GM06990 (cell line): ENCODE measurements at regions not wholly inside any gene's neighbourhood (a gene's known extent, or its start where the extent isn't known, plus 50 kb on each side); places are given as distances from the start of the nearest gene placed in this dataset.
"Not testable (repeated sequence)": the region's sequence is repeated elsewhere in the genome, so short reads cannot be mapped to it uniquely, and the experiment has no call there.

Source experiments
- DNase-seq: peaks from one replicate; pipeline ENCODE4 v3.0.0-alpha.2; 2011; ENCODE audit not compliant: insufficient read length; ENCODE audit errors: extremely low read depth
- H3K27me3 ChIP-seq: replicated peaks from 2 replicates; pipeline ENCODE4 v1.6.0; 2011; ENCODE audit warnings: low read length; ENCODE audit not compliant: control insufficient read depth, insufficient read depth
- H3K36me3 ChIP-seq: 2 replicates; pipeline ENCODE4 v1.5.1; 2011; ENCODE audit warnings: low read length; ENCODE audit not compliant: control insufficient read depth, insufficient read depth
- H3K4me3 ChIP-seq: replicated peaks from 2 replicates; pipeline ENCODE4 v1.5.1; 2011; ENCODE audit warnings: low read depth, mild to moderate bottlenecking, control low read depth, low read length
- TF ChIP-seq, protein P1 (sequence below): IDR thresholded peaks from 2 replicates; pipeline ENCODE4 v1.5.1; 2011; ENCODE audit warnings: low read length, control low read depth, mild to moderate bottlenecking, inconsistent platforms; ENCODE audit not compliant: insufficient read depth, poor library complexity, severe bottlenecking

DNA sequence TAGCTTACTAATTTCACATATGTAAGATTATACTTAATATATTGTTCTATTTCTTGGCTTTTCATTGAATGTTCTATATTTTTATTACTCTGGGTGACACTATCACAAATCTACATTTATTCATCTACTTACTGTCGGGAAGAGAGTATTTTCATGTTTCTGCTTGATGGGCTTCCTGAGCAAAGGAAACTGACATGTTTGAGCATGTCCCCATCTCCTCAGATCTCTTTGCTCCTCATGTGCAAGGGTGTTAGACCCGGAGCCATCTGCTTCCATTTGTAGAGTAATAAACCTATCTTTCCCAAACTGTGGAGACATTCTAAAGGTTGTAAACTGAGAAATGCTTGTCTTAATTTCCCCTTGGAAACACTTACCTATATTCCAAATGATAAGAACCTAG is 103.5 kb downstream of the LSMEM1 start:
- TF ChIP-seq, protein P1, sequence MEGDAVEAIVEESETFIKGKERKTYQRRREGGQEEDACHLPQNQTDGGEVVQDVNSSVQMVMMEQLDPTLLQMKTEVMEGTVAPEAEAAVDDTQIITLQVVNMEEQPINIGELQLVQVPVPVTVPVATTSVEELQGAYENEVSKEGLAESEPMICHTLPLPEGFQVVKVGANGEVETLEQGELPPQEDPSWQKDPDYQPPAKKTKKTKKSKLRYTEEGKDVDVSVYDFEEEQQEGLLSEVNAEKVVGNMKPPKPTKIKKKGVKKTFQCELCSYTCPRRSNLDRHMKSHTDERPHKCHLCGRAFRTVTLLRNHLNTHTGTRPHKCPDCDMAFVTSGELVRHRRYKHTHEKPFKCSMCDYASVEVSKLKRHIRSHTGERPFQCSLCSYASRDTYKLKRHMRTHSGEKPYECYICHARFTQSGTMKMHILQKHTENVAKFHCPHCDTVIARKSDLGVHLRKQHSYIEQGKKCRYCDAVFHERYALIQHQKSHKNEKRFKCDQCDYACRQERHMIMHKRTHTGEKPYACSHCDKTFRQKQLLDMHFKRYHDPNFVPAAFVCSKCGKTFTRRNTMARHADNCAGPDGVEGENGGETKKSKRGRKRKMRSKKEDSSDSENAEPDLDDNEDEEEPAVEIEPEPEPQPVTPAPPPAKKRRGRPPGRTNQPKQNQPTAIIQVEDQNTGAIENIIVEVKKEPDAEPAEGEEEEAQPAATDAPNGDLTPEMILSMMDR: no peak
- no peak overlapping the region for H3K4me3 ChIP-seq
- no peaks in the 10 kb centered on the region for H3K36me3 ChIP-seq
- no peak for DNase-seq
- no peaks in the 10 kb centered on the region for H3K27me3 ChIP-seq

DNA sequence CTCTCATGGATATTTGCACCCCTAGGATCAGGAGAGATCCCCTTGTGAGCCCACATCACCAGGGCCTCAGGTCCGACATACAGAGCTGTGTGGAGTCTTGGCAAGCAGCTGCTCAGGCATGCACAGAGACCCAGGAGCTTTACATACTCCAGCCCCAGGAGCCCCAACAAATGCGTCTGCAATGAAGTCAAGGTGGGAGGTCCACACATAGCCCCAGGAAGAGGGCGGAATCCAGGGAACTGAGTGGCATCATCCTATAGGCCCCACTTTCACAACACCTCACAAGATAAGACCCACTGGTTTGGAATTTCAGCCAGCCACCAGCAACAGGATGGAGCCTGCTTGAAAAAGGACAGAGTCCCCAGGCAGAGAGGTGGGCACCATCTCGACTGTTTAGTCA is 106.7 kb downstream of the LSMEM1 start:
- H3K27me3 ChIP-seq: no peaks in the 10 kb centered on the region
- H3K4me3 ChIP-seq: no peak overlapping the region
- DNase-seq: no peak
- H3K36me3 ChIP-seq: no peaks in the 10 kb centered on the region
- TF ChIP-seq, protein P1: no peak

DNA sequence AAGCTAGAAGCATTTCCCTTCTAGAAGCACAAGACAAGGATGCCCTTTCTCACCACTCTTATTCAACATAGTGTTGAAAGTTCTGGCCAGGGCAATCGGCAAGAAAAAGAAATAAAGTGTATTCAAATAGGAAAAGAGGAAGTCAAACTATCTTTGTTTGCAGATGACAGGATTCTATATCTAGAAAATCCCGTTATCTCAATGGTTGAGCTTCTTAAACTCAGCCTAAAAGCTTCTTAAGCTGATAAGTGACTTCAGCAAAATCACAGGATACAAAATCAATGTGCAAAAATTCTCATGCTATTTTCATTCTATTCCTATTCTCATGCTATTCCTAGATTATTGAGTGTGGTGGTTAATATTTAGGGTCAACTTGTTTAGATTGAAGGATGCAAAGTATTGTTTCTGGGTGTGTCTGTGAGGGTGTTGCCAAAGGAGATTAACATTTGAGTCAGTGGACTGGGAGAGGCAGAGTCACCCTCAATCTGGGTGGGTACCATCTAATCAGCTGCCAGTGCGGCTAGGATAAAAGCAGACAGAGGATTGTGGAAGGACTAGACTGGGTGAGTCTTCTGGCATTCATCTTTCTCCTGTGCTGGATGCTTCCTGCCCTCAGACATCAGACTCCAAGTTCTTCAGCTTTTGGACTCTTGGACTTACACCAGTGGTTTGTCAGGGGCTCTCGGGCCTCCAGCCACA is 111.9 kb downstream of the LSMEM1 start:
- H3K36me3 ChIP-seq, H3K27me3 ChIP-seq, H3K4me3 ChIP-seq, DNase-seq: not testable (repeated sequence)

DNA sequence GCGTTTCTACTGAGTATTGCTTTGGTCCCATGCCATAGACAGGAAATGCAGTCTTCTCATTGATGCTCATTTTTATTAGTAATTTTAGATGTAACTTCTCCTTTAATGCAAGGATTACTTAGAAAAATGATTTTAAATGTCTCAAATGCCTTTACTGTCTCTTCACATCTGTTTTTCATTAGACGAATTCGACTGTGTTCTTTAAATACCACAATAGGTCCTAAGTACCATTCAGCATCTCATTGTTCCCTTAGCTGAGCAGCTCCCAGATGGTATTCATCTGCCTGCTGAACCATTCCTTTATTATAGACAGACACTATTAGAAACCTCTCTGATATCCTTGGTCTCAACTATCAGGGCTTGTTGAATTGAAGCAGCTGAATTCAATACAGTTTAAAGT is 113.6 kb downstream of the LSMEM1 start:
- TF ChIP-seq, protein P1: no peak
- Histone ChIP-seq H3K36me3 (no peaks in the 10 kb centered on the region), H3K4me3 (no peak overlapping the region), H3K27me3 (no peaks in the 10 kb centered on the region)
- no peak for DNase-seq

DNA sequence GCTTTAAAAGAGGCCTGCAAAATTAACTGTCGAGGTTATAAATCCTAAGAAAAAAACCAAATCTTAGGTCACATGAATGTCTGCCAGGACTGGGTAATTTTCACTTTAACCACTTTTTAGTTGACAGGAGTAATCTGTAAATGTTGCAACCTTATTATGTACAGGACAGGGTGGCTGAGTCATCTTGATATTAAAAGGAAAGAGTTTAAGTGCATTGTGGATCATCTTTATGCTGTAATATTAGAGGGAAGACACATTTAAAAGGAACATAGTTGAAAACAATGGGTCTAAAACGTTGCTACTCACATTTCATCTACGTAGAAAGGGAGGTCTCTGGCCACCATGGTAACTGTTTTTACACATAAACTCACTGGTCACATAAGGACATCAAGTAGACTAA is 115.5 kb downstream of the LSMEM1 start:
- DNase-seq: no peak
- TF ChIP-seq, protein P1: no peak
- H3K27me3 ChIP-seq: no peaks in the 10 kb centered on the region
- H3K36me3 ChIP-seq: no peaks in the 10 kb centered on the region
- H3K4me3 ChIP-seq: no peak overlapping the region

DNA sequence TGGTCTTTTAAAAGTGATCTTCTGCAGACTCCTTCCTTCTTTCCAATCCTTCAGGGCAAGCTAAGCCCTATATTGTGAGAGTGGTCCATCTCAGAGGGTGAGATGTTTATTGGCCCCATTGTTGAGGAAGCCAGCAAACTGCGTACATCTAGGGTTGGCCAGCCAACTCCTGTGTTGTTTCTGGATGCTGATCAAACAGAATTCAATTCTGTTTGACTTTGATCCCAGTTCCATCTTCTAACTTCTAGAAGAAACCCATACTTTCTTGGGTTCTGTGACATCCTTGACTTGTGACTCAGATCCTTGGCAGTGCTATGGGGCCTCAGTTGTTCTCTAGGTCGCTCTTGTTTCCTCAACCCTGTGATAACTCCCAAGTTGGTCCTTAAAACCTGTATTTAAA is 116.2 kb downstream of the LSMEM1 start:
- TF ChIP-seq, protein P1: no peak
- no peak for DNase-seq
- no peaks in the 10 kb centered on the region for H3K36me3 ChIP-seq
- H3K27me3 ChIP-seq: no peaks in the 10 kb centered on the region
- H3K4me3 ChIP-seq: no peak overlapping the region
